ENCODE measurements at regions not wholly inside any gene's neighbourhood (a gene's known extent, or its start where the extent isn't known, plus 50 kb on each side); places are given as distances from the start of the nearest gene placed in this dataset.

DNA sequence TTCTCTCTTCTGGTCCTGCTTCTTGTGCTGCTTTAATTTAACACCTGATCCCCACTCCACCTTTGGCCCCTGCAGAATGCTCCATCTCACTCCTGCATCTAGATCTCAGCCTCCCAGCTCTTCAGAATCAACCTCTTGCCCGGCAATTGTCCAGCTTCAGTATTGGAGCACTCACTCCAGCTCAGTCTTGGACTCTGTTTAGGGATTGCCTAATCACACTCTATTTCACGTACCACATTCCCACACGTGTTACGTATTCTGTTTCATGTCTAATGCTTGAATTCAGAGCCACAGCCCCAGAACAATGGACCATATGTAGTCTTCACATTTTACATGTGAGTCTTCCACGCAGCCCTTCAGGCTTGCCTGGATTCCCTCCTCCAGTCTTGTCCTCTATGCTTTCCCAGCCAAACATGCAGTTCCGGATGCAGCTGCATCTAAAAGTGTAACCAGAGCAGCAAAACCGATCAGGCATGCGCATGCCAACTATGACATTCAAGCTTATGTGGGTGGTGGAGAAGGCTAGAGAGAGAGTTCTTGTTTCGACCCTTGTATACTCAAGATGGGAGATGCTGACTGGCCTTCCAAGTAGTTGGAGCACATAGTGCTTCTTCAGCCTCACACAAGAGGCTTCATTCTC, 105.2 kb upstream of the FAM9A start:
- Histone ChIP-seq H3K4me3 (ENCODE audit: low read depth, low read length) (no peak overlapping the region), H3K9me3 (ENCODE audit: control insufficient read depth, insufficient read depth, low read length) (no peaks in the 10 kb centered on the region), H3K27me3 (ENCODE audit: control insufficient read depth, insufficient read depth, low read length) (peaks cover 6% of the 10 kb centered on the region), H3K27ac (ENCODE audit: low read depth, low read length) (no peak overlapping the region)
- DNase-seq (ENCODE audit: low read depth, low spot score) = no peak
- ChIA-PET CTCF (interaction anchor here (0.5 kb wide), 1 partner anchor 241 kb away, joined by 5 read pairs; no protein-coding TSS in a partner anchor), POLR2A (no interaction called here)
- no peak for TF ChIP-seq CTCF (IDR thresholded peaks at IDR 0.05; ENCODE audit: low read depth, low read length)

- Histone ChIP-seq H3K9me3 (ENCODE audit: control insufficient read depth, insufficient read depth, low read length) (no peaks in the 10 kb centered on the region), H3K27me3 (ENCODE audit: control insufficient read depth, insufficient read depth, low read length) (no peaks in the 10 kb centered on the region), H3K4me3 (ENCODE audit: low read depth, low read length) (no peak overlapping the region), H3K27ac (ENCODE audit: low read depth, low read length) (no peak overlapping the region)
- TF ChIP-seq CTCF (IDR thresholded peaks at IDR 0.05; ENCODE audit: low read depth, low read length) = no peak
- DNase-seq (ENCODE audit: low read depth, low spot score) = no peak
- ChIA-PET CTCF (no interaction called here), POLR2A (no interaction called here)
Observed at GRCh38 chrX:8897259-8897658, 96.1 kb upstream of the FAM9A start.

- CTCF ChIA-PET = no interaction called here
- no peak for DNase-seq (ENCODE audit: low read depth, low spot score)
- H3K27ac ChIP-seq (ENCODE audit: low read depth, low read length) = no peak overlapping the region
- H3K9me3 ChIP-seq (ENCODE audit: control insufficient read depth, insufficient read depth, low read length) = no peaks in the 10 kb centered on the region
- no peak overlapping the region for H3K4me3 ChIP-seq (ENCODE audit: low read depth, low read length)
- TF ChIP-seq CTCF (IDR thresholded peaks at IDR 0.05; ENCODE audit: low read depth, low read length) = no peak
- no peaks in the 10 kb centered on the region for H3K27me3 ChIP-seq (ENCODE audit: control insufficient read depth, insufficient read depth, low read length)
- POLR2A ChIA-PET = no interaction called here
Observed at GRCh38 chrX:8890794-8891193, 89.6 kb upstream of the FAM9A start.

DNA sequence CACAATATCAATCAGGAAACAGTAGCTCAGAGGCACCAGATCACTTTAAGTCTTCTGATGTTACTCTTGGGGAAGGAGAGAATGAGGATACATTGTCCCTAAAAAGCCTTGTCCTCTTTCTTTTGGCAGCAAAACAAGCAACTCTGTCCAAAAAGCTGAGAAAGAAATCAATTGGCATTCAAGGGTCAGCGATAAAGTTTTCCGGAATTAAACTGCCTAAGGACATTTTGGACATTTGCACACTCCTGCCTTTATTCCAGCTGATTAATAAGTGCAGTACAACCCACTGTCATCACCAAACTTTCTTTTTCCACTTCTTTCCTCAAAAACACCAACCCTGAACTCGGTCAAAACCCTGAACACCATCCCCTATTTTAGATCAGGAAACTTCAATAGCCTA, 85.8 kb upstream of the FAM9A start:
- CTCF ChIA-PET = no interaction called here
- no peak for DNase-seq (ENCODE audit: low read depth, low spot score)
- POLR2A ChIA-PET = no interaction called here

GRCh38 chrX:8879750-8880149, 78.6 kb upstream of the FAM9A start:
- POLR2A ChIA-PET = no interaction called here
- Histone ChIP-seq H3K9me3 (ENCODE audit: control insufficient read depth, insufficient read depth, low read length) (no peaks in the 10 kb centered on the region), H3K27me3 (ENCODE audit: control insufficient read depth, insufficient read depth, low read length) (no peaks in the 10 kb centered on the region), H3K27ac (ENCODE audit: low read depth, low read length) (no peak overlapping the region), H3K4me3 (ENCODE audit: low read depth, low read length) (no peak overlapping the region)
- DNase-seq (ENCODE audit: low read depth, low spot score) = no peak
- peak; percentile 57 for TF ChIP-seq CTCF (IDR thresholded peaks at IDR 0.05; ENCODE audit: low read depth, low read length)
- CTCF ChIA-PET = interaction anchor here (0.6 to 1.7 kb wide), 6 partner anchors 8 to 63 kb away, joined by 3 to 8 read pairs (median 5); no protein-coding TSS in a partner anchor

More for the DNA sequence above, 85.8 kb upstream of the FAM9A start:
- no peaks in the 10 kb centered on the region for H3K9me3 ChIP-seq (ENCODE audit: control insufficient read depth, insufficient read depth, low read length)
- H3K4me3 ChIP-seq (ENCODE audit: low read depth, low read length) = no peak overlapping the region
- no peak overlapping the region for H3K27ac ChIP-seq (ENCODE audit: low read depth, low read length)
- H3K27me3 ChIP-seq (ENCODE audit: control insufficient read depth, insufficient read depth, low read length) = no peaks in the 10 kb centered on the region
- TF ChIP-seq CTCF (IDR thresholded peaks at IDR 0.05; ENCODE audit: low read depth, low read length) = no peak

All from AG04450 (cell line).